ENCODE measurements at regions not wholly inside any gene's neighbourhood (a gene's known extent, or its start where the extent isn't known, plus 50 kb on each side); places are given as distances from the start of the nearest gene placed in this dataset.

- no peak for DNase-seq (ENCODE audit: low read depth)
- no peak overlapping the region for H3K4me3 ChIP-seq (ENCODE audit: low read depth, low read length)
- TF ChIP-seq CTCF (IDR thresholded peaks at IDR 0.05; ENCODE audit: low read depth, low read length, missing control alignments), result no peak
Measured at GRCh38 chr6:168983925-168984324, 269.7 kb downstream of the THBS2 start.

GRCh38 chr6:168981187-168981586 lies 272.5 kb downstream of the THBS2 start:
- no peak overlapping the region for H3K4me3 ChIP-seq (ENCODE audit: low read depth, low read length)
- DNase-seq (ENCODE audit: low read depth), result no peak
- no peak for TF ChIP-seq CTCF (IDR thresholded peaks at IDR 0.05; ENCODE audit: low read depth, low read length, missing control alignments)

DNA sequence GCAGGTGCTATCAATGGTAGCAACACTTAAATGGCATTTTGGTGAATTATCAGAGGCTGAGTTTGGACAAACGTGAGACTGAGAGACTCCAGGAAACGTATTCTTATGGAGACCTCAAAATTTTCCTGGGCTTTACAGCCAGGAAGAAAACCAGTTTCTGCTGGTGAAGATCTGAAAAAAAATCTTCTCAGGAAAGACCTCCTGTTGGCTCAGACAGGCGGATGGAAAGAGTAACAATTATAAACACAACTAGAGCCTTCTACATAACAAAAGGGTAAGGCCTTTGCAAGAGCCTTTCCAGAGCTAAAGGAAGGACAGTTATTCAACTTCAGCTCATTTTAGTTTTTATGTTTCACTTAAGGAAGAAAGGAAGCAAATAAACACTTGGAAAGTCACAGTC lies 274.4 kb downstream of the THBS2 start:
- TF ChIP-seq CTCF (IDR thresholded peaks at IDR 0.05; ENCODE audit: low read depth, low read length, missing control alignments), result no peak
- no peak for DNase-seq (ENCODE audit: low read depth)
- no peak overlapping the region for H3K4me3 ChIP-seq (ENCODE audit: low read depth, low read length)

DNA sequence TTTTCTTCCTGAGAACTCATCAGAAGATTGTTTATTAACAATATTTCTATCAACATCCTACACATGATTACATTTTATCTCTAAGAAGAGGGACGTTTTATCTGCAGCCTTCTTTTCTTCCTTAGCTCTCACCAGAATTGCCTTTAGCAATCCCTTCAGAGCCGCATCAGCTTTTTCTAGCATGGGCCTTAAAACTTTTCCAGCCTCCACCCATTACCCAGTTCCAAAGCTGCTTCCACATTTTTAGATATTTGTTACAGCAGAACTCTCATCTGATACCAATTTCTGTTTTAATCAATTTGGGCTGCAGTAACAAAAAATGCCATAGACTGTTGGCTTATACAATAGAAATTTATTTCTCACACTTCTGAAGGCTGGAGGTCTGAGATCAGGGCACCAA lies 281.5 kb downstream of the THBS2 start:
- DNase-seq (ENCODE audit: low read depth), result no peak
- H3K4me3 ChIP-seq (ENCODE audit: low read depth, low read length), result no peak overlapping the region
- TF ChIP-seq CTCF (IDR thresholded peaks at IDR 0.05; ENCODE audit: low read depth, low read length, missing control alignments), result no peak

DNA sequence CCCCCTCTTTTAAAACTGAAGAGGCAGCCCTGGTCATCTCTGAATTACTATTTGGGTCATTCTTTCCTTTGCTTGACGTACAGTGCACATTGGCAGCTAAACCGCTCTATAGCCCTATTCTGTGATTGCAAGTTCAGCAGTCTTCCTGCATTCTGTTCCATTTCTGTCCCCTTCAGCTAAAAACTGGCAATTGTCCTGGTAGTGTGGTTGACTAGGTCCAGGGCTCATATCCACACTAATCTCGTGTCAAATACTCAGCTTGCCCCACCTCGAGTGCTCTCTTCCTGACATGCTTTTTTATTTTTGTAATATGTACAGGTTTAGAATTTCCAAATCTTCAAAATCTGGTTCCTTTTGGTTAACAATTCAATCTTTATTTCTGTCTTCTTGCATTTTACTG lies 282.1 kb downstream of the THBS2 start:
- no peak overlapping the region for H3K4me3 ChIP-seq (ENCODE audit: low read depth, low read length)
- DNase-seq (ENCODE audit: low read depth), result no peak
- TF ChIP-seq CTCF (IDR thresholded peaks at IDR 0.05; ENCODE audit: low read depth, low read length, missing control alignments), result no peak

- TF ChIP-seq CTCF (IDR thresholded peaks at IDR 0.05; ENCODE audit: low read depth, low read length, missing control alignments), result no peak
- H3K4me3 ChIP-seq (ENCODE audit: low read depth, low read length), result no peak overlapping the region
- no peak for DNase-seq (ENCODE audit: low read depth)
Measured at GRCh38 chr6:168968801-168969200, 284.8 kb downstream of the THBS2 start.

DNA sequence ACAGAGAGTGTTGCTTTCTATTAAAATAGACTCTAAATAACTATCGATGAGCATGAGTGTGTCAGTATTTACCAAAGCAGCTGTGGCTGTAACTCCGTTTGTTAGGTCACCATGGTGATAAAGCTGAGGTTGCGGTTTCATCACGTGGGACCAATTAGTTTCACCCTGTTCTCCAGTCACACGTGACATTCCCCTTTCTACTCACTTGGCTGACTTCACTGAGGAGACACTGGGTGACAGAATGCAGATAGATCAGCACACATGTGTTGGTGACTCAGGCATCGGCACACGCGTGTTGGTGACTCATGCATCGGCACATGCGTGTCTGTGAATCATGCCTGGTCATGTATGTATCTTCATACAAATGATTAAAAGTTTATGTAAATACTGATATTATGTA lies 285.4 kb downstream of the THBS2 start:
- H3K4me3 ChIP-seq (ENCODE audit: low read depth, low read length), result no peak overlapping the region
- no peak for TF ChIP-seq CTCF (IDR thresholded peaks at IDR 0.05; ENCODE audit: low read depth, low read length, missing control alignments)
- DNase-seq (ENCODE audit: low read depth), result peak; percentile 5
